ENCODE measurements at regions not wholly inside any gene's neighbourhood (a gene's known extent, or its start where the extent isn't known, plus 50 kb on each side); places are given as distances from the start of the nearest gene placed in this dataset.

DNA sequence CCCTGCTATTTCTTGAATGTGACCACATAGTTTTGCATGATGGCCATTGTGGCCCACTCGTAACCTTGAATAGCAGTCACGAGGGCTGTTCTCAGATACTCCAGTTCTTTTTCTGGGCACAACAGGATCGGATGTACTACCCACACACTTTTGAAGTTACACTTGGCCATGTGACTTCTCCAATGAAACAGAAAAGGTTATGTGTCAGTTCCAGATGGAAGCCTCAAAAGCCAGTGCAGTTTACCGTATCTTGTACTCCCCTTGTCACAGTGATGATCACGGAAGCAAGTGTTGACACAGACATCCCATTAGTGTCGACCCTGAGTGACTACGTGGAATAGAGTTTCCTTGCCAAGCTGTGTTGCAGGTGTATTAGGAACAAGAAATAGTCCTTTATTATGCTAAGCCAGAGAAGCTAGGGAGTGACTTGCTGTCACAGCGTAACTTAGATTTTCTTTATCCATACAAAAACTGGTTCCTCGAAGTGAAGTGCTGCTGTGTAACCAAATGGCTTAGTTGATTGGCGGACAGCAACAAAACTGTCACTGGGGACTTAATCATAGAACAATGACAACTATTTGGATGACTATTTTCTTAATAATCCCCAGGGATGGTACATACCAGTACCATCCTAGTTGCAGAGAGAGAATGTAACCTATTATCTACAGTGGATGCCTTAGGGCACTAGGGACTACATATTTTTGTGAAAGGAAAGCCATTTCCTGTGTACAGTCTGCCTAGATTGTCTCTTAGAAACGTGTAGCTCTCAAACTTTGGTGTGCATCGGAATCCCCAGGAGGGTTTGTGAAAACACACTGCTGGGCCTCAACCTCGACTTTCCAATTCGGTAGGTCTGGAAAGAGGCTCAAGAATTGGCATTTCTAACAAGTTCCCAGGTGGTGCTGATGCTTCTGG, 90.1 kb upstream of the DMRT1 start:
- TF ChIP-seq, protein P1, sequence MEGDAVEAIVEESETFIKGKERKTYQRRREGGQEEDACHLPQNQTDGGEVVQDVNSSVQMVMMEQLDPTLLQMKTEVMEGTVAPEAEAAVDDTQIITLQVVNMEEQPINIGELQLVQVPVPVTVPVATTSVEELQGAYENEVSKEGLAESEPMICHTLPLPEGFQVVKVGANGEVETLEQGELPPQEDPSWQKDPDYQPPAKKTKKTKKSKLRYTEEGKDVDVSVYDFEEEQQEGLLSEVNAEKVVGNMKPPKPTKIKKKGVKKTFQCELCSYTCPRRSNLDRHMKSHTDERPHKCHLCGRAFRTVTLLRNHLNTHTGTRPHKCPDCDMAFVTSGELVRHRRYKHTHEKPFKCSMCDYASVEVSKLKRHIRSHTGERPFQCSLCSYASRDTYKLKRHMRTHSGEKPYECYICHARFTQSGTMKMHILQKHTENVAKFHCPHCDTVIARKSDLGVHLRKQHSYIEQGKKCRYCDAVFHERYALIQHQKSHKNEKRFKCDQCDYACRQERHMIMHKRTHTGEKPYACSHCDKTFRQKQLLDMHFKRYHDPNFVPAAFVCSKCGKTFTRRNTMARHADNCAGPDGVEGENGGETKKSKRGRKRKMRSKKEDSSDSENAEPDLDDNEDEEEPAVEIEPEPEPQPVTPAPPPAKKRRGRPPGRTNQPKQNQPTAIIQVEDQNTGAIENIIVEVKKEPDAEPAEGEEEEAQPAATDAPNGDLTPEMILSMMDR (conservative IDR thresholded peaks at IDR 0.05), result no peak
- no peak for TF ChIP-seq ZFX (IDR thresholded peaks at IDR 0.05)

Measured in C4-2B (cell line).